Suprapubic skin (tissue), 4 donors: ENCODE measurements at regions not wholly inside any gene's neighbourhood (a gene's known extent, or its start where the extent isn't known, plus 50 kb on each side); places are given as distances from the start of the nearest gene placed in this dataset.

ENCODE experiments used
- CTCF ChIP-seq, 2 donors: fragments of 200-600 bp in 1 of 2; fragments of 450-650 bp in 1 of 2; sonication (generic) in 1 of 2; IDR thresholded peaks; one replicate each; pipeline ENCODE4 v1.5.1; 2016 to 2019; ENCODE audit warnings: antibody characterized with exemption in 2 of 2, mild to moderate bottlenecking in 1 of 2, moderate library complexity in 1 of 2
- EP300 ChIP-seq: sonication (generic); formaldehyde crosslinking; IDR thresholded peaks from one replicate; pipeline ENCODE4 v1.6.1; 2017; ENCODE audit warnings: antibody characterized with exemption
- POLR2A ChIP-seq, 2 donors: fragments of 450-650 bp; IDR thresholded peaks; one replicate each; pipeline ENCODE4 v1.6.1; 2017; ENCODE audit warnings: antibody characterized with exemption in 2 of 2, mild to moderate bottlenecking in 2 of 2, moderate library complexity in 2 of 2
- POLR2AphosphoS5 ChIP-seq, 3 donors: sonication (generic); formaldehyde crosslinking; IDR thresholded peaks; one replicate each; pipeline ENCODE4 v1.6.1; 2017; ENCODE audit warnings: antibody characterized with exemption in 3 of 3

GRCh38 chr2:78710632-78711375, 314.7 kb upstream of the REG3G start:
- TF ChIP-seq CTCF (IDR thresholded peaks at IDR 0.05) (no peak), EP300 (no peak), POLR2A (IDR thresholded peaks at IDR 0.05) (no peak), POLR2AphosphoS5 (IDR thresholded peaks at IDR 0.05) (no peak)
